ENCODE measurements at regions not wholly inside any gene's neighbourhood (a gene's known extent, or its start where the extent isn't known, plus 50 kb on each side); places are given as distances from the start of the nearest gene placed in this dataset.

DNA sequence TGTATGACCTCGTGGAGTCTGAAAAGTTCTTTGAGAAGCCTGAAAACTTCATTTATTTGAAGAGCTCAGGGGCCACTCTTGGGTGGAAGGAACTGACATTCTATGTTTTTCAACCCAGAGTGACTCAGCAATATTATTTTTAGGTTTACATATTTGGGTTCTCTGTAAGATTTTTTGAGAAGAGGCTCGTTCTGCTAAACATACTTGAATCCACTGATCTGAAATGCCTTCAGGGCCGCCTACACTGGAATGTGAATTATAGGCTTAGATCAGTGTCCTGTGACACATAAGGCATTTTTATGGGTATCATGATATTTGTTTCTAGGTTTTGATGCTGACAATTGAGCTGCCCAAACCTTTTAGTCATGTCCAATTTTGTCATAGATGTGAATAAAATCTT lies 86.2 kb downstream of the PSAT1 start:
- no peaks in the 10 kb centered on the region for H3K27me3 ChIP-seq (ENCODE audit: low read depth)
- TF ChIP-seq, protein P1, sequence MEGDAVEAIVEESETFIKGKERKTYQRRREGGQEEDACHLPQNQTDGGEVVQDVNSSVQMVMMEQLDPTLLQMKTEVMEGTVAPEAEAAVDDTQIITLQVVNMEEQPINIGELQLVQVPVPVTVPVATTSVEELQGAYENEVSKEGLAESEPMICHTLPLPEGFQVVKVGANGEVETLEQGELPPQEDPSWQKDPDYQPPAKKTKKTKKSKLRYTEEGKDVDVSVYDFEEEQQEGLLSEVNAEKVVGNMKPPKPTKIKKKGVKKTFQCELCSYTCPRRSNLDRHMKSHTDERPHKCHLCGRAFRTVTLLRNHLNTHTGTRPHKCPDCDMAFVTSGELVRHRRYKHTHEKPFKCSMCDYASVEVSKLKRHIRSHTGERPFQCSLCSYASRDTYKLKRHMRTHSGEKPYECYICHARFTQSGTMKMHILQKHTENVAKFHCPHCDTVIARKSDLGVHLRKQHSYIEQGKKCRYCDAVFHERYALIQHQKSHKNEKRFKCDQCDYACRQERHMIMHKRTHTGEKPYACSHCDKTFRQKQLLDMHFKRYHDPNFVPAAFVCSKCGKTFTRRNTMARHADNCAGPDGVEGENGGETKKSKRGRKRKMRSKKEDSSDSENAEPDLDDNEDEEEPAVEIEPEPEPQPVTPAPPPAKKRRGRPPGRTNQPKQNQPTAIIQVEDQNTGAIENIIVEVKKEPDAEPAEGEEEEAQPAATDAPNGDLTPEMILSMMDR (IDR thresholded peaks at IDR 0.05), result no peak
- no peak for DNase-seq
- no peaks in the 10 kb centered on the region for H3K9me3 ChIP-seq
- no peaks in the 10 kb centered on the region for H3K36me3 ChIP-seq
- ATAC-seq, result no peak
- intact Hi-C loops (cut with DNase I), result no loop called here
- no peaks in the 10 kb centered on the region for H3K4me1 ChIP-seq
- H3K4me3 ChIP-seq, result no peak overlapping the region
- H3K27ac ChIP-seq, result no peak overlapping the region

DNA sequence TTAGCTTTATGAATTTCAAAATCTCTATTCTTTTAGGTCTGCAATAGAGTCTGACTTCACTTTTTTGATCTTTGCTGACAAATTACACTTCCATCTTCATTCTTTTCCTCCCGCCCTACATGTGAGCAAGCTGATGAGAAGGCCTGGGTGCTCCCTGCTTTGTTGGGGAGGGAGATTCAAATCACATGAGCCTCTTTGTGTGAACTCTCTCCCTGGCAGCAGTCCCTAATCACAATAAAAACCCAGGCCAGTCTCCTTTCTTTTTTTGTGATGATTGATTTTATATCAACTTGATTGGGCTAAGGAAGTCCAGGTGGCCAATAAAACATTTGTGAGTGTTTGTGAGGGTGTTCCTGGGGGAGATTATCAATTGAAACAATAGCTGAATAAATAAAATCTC lies 89.4 kb downstream of the PSAT1 start:
- intact Hi-C loops (cut with DNase I), result no loop called here
- DNase-seq (no peak), ATAC-seq (no peak)
- no peaks in the 10 kb centered on the region for H3K36me3 ChIP-seq
- no peaks in the 10 kb centered on the region for H3K9me3 ChIP-seq
- H3K27ac ChIP-seq, result no peak overlapping the region
- H3K4me3 ChIP-seq, result no peak overlapping the region
- TF ChIP-seq, protein P1 (IDR thresholded peaks at IDR 0.05), result no peak
- no peaks in the 10 kb centered on the region for H3K4me1 ChIP-seq
- H3K27me3 ChIP-seq (ENCODE audit: low read depth), result no peaks in the 10 kb centered on the region

DNA sequence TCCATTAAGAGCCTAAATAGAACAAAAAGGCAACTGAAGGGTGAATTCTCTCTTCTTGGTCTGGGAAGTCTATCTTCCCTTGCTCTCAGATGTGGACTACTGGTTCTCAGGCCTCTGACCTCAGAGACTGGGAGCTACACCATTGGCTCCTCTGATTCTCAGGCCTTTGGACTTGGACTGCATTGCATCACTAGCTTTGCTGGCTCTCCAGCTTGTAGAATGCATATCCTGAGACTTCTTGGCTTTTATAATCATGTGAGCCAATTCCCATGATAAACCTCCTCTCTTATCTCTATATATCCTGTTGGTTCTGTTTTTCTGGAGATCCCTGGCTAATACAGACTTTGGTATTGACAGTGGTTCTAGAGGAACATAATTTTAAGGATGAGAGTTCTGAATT lies 89.8 kb downstream of the PSAT1 start:
- Histone ChIP-seq H3K36me3 (no peaks in the 10 kb centered on the region), H3K27me3 (ENCODE audit: low read depth) (no peaks in the 10 kb centered on the region), H3K9me3 (no peaks in the 10 kb centered on the region), H3K4me3 (no peak overlapping the region), H3K27ac (no peak overlapping the region), H3K4me1 (no peaks in the 10 kb centered on the region)
- intact Hi-C loops (cut with DNase I), result no loop called here
- ATAC-seq (no peak), DNase-seq (no peak)
- TF ChIP-seq, protein P1 (IDR thresholded peaks at IDR 0.05), result no peak

DNA sequence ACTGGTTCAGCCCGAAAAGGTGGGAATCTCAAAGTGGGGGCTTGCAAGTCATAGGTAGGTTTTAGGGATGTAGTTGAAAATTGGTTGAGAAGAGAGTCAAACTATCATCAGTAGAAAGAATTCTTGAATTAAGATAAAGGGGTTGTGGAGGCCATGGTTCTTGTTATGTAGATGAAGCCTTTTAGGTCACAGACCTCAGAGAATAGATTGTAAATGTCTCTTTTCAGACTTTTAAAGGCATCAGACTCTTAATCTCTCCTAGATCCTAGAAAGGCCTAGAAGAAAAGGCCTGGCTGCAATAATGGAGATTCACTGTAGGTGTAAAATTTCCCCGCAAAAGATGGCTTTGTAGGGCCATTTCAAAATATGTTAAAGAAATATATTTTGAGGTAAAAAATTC lies 96.4 kb downstream of the PSAT1 start:
- no peaks in the 10 kb centered on the region for H3K36me3 ChIP-seq
- no peak overlapping the region for H3K4me3 ChIP-seq
- H3K9me3 ChIP-seq, result peaks cover 9% of the 10 kb centered on the region
- TF ChIP-seq, protein P1 (IDR thresholded peaks at IDR 0.05), result no peak
- no peaks in the 10 kb centered on the region for H3K27me3 ChIP-seq (ENCODE audit: low read depth)
- intact Hi-C loops (cut with DNase I), result no loop called here
- ATAC-seq, result no peak
- no peak for DNase-seq
- no peak overlapping the region for H3K27ac ChIP-seq
- no peaks in the 10 kb centered on the region for H3K4me1 ChIP-seq

DNA sequence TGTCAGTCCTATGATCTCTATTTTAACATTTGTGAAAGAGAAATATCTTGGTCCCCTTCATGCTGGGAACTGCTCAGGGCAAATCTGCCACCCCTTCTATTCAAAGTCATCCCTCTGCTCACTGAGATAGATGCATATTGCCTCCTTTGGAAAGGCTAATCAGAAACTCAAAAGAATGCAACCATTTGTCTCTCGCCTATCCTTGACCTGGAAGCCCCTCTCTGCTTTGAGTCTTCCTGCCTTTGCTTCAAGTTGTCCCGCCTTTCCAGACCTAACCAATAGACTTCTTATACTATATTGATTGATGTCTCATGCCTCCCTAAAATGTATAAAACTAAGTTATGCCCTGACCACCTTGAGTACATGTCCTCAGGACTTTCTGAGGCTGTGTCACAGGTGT lies 97.0 kb downstream of the PSAT1 start:
- ATAC-seq (no peak), DNase-seq (no peak)
- TF ChIP-seq, protein P1 (IDR thresholded peaks at IDR 0.05), result no peak
- H3K4me3 ChIP-seq, result no peak overlapping the region
- H3K36me3 ChIP-seq, result no peaks in the 10 kb centered on the region
- H3K27ac ChIP-seq, result no peak overlapping the region
- no peaks in the 10 kb centered on the region for H3K27me3 ChIP-seq (ENCODE audit: low read depth)
- no peaks in the 10 kb centered on the region for H3K4me1 ChIP-seq
- H3K9me3 ChIP-seq, result peaks cover 9% of the 10 kb centered on the region
- intact Hi-C loops (cut with DNase I), result no loop called here

DNA sequence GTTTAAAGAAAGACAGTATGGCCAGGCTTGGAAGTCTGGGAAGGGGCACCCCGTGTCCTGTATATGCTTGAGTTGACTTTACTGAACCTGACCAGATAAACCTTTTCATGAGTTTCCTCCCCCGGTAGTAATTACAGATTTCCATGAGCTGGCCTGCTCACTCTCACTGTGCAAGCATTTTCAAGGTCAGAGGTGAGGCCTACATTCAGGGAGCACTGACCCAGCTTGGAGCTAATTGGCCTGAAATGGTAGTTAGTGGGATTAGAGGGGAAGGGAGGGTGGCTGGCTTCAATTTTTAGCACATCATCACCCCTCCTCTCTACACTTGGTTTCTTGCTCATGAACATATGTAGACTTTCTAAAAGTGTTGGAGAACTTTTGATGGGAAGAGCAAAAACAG lies 99.2 kb downstream of the PSAT1 start:
- TF ChIP-seq, protein P1 (IDR thresholded peaks at IDR 0.05), result no peak
- intact Hi-C loops (cut with DNase I), result no loop called here
- H3K36me3 ChIP-seq, result no peaks in the 10 kb centered on the region
- peaks cover 9% of the 10 kb centered on the region for H3K9me3 ChIP-seq
- no peak overlapping the region for H3K27ac ChIP-seq
- DNase-seq, result no peak
- no peaks in the 10 kb centered on the region for H3K4me1 ChIP-seq
- H3K27me3 ChIP-seq (ENCODE audit: low read depth), result no peaks in the 10 kb centered on the region
- H3K4me3 ChIP-seq, result no peak overlapping the region
- ATAC-seq, result no peak

All from lower lobe of right lung (tissue), 2 donors.